ENCODE measurements at regions not wholly inside any gene's neighbourhood (a gene's known extent, or its start where the extent isn't known, plus 50 kb on each side); places are given as distances from the start of the nearest gene placed in this dataset.

- Histone ChIP-seq H3K27me3 (no peaks in the 10 kb centered on the region), H3K4me1 (no peaks in the 10 kb centered on the region), H3K4me3 (no peak overlapping the region), H3K36me3 (no peaks in the 10 kb centered on the region), H3K27ac (no peak overlapping the region), H3K9me3 (no peaks in the 10 kb centered on the region)
- TF ChIP-seq CTCF (IDR thresholded peaks at IDR 0.05) = no peak
- no peak for TF ChIP-seq POLR2A (IDR thresholded peaks at IDR 0.05)
- no peak for TF ChIP-seq POLR2AphosphoS5 (IDR thresholded peaks at IDR 0.05)
- DNase-seq (ENCODE audit: low spot score in 2 of 2) = no peak
- intact Hi-C loops (cut with DNase I; ENCODE audit: low total_unique reads) = no loop called here
Measured at GRCh38 chr6:71531006-71531405, 242.4 kb downstream of the OGFRL1 start.

- peak in 1 of 2 donors; percentile 57 for DNase-seq (ENCODE audit: low spot score in 2 of 2)
- Histone ChIP-seq H3K36me3 (no peaks in the 10 kb centered on the region), H3K4me3 (no peak overlapping the region), H3K4me1 (no peaks in the 10 kb centered on the region), H3K27me3 (no peaks in the 10 kb centered on the region), H3K9me3 (no peaks in the 10 kb centered on the region), H3K27ac (peak overlapping the region in 1 of 2 donors; percentile 8)
- intact Hi-C loops (cut with DNase I; ENCODE audit: low total_unique reads) = no loop called here
- TF ChIP-seq POLR2AphosphoS5 (IDR thresholded peaks at IDR 0.05) (no peak), CTCF (IDR thresholded peaks at IDR 0.05) (no peak), POLR2A (IDR thresholded peaks at IDR 0.05) (no peak)
Measured at GRCh38 chr6:71531841-71532240, 243.2 kb downstream of the OGFRL1 start.

- H3K4me1 ChIP-seq = no peaks in the 10 kb centered on the region
- no peaks in the 10 kb centered on the region for H3K27me3 ChIP-seq
- intact Hi-C loops (cut with DNase I; ENCODE audit: low total_unique reads) = no loop called here
- no peak for DNase-seq (ENCODE audit: low spot score in 2 of 2)
- TF ChIP-seq CTCF (IDR thresholded peaks at IDR 0.05) (peak; percentile 26 to 45 (median 39)), POLR2AphosphoS5 (IDR thresholded peaks at IDR 0.05) (no peak), POLR2A (IDR thresholded peaks at IDR 0.05) (no peak)
- H3K9me3 ChIP-seq = no peaks in the 10 kb centered on the region
- no peak overlapping the region for H3K4me3 ChIP-seq
- H3K27ac ChIP-seq = no peak overlapping the region
- H3K36me3 ChIP-seq = no peaks in the 10 kb centered on the region
Measured at GRCh38 chr6:71533939-71534379, 245.3 kb downstream of the OGFRL1 start.

GRCh38 chr6:71534921-71535320 is 246.3 kb downstream of the OGFRL1 start:
- Histone ChIP-seq H3K4me1 (no peaks in the 10 kb centered on the region), H3K27ac (no peak overlapping the region), H3K4me3 (no peak overlapping the region), H3K36me3 (no peaks in the 10 kb centered on the region), H3K9me3 (no peaks in the 10 kb centered on the region), H3K27me3 (no peaks in the 10 kb centered on the region)
- DNase-seq (ENCODE audit: low spot score in 2 of 2) = no peak
- no peak for TF ChIP-seq POLR2A (IDR thresholded peaks at IDR 0.05)
- TF ChIP-seq POLR2AphosphoS5 (IDR thresholded peaks at IDR 0.05) = no peak
- no peak for TF ChIP-seq CTCF (IDR thresholded peaks at IDR 0.05)
- intact Hi-C loops (cut with DNase I; ENCODE audit: low total_unique reads) = no loop called here

GRCh38 chr6:71537717-71538116 is 249.1 kb downstream of the OGFRL1 start:
- no peak for TF ChIP-seq CTCF (IDR thresholded peaks at IDR 0.05)
- TF ChIP-seq POLR2AphosphoS5 (IDR thresholded peaks at IDR 0.05) = no peak
- TF ChIP-seq POLR2A (IDR thresholded peaks at IDR 0.05) = no peak
- no peak overlapping the region for H3K27ac ChIP-seq
- no peaks in the 10 kb centered on the region for H3K36me3 ChIP-seq
- H3K4me1 ChIP-seq = no peaks in the 10 kb centered on the region
- no peak for DNase-seq (ENCODE audit: low spot score in 2 of 2)
- no peaks in the 10 kb centered on the region for H3K27me3 ChIP-seq
- no peaks in the 10 kb centered on the region for H3K9me3 ChIP-seq
- intact Hi-C loops (cut with DNase I; ENCODE audit: low total_unique reads) = no loop called here
- no peak overlapping the region for H3K4me3 ChIP-seq

Data from breast epithelium (tissue), 4 donors.